OCI-LY7 (cell line): ENCODE measurements at regions not wholly inside any gene's neighbourhood (a gene's known extent, or its start where the extent isn't known, plus 50 kb on each side); places are given as distances from the start of the nearest gene placed in this dataset.

Experiments used
- BruUV-seq: library from RNA; stranded (reverse); fragments of 400-500 nt; replicated peaks from 2 replicates; lab custom pipeline; 2021; lab: Mats Ljungman, UMichigan
- CTCF ChIA-PET: fragments of 300-600 bp; sonication (Branson Sonifier 250); formaldehyde crosslinking; loops from one replicate; lab custom pipeline; 2022; ENCODE audit warnings: antibody characterized with exemption; ENCODE audit not compliant: unreplicated experiment; lab: Charles Lee
- POLR2A ChIA-PET: fragments of 300-600 bp; sonication (Branson Sonifier 250); formaldehyde crosslinking; loops from one replicate; lab custom pipeline; 2022; ENCODE audit warnings: antibody characterized with exemption; lab: Charles Lee
- DNase-seq: peaks from one replicate; pipeline ENCODE4 v3.0.0-alpha.2; 2015; ENCODE audit warnings: low spot score
- H2AFZ ChIP-seq: fragments of 200-600 bp; sonication (generic), shearing (Covaris generic); 2 replicates; pipeline ENCODE4 v1.6.1; 2014; ENCODE audit warnings: mild to moderate bottlenecking, antibody characterized with exemption, low read length, moderate library complexity
- H3K27ac ChIP-seq: fragments of 200-600 bp; sonication (generic); 2 replicates; pipeline ENCODE4 v1.5.1; 2014; ENCODE audit warnings: mixed run types, low read depth, mild to moderate bottlenecking, moderate library complexity, low read length, inconsistent platforms; ENCODE audit not compliant: poor library complexity, severe bottlenecking
- H3K36me3 ChIP-seq: fragments of 200-600 bp; sonication (generic); 2 replicates; pipeline ENCODE4 v1.6.1; 2014; ENCODE audit warnings: mild to moderate bottlenecking, antibody characterized with exemption, low read length, moderate library complexity, mixed read lengths; ENCODE audit not compliant: insufficient read depth
- H3K4me1 ChIP-seq: fragments of 200-600 bp; sonication (generic); 2 replicates; pipeline ENCODE4 v1.5.1; 2014; ENCODE audit warnings: mild to moderate bottlenecking, low read length; ENCODE audit not compliant: insufficient read depth, poor library complexity, severe bottlenecking
- H3K4me2 ChIP-seq: fragments of 200-600 bp; sonication (generic); 2 replicates; pipeline ENCODE4 v1.6.1; 2014; ENCODE audit warnings: mild to moderate bottlenecking, low read length
- H3K4me3 ChIP-seq: fragments of 200-600 bp; sonication (generic); 2 replicates; pipeline ENCODE4 v1.5.1; 2014; ENCODE audit warnings: mild to moderate bottlenecking, low read depth, low read length; ENCODE audit not compliant: poor library complexity, severe bottlenecking
- H3K79me2 ChIP-seq: fragments of 200-600 bp; sonication (generic); 2 replicates; pipeline ENCODE4 v1.6.1; 2016; ENCODE audit warnings: low read depth, mild to moderate bottlenecking, low read length, moderate library complexity, mixed read lengths; ENCODE audit not compliant: insufficient read depth
- H3K9me2 ChIP-seq: fragments of 200-600 bp; sonication (generic); 2 replicates; pipeline ENCODE4 v1.6.1; 2016; ENCODE audit warnings: mild to moderate bottlenecking, low read length, mixed read lengths; ENCODE audit not compliant: insufficient read depth
- H3K9me3 ChIP-seq: fragments of 200-600 bp; sonication (generic); 2 replicates; pipeline ENCODE4 v1.6.1; 2014; ENCODE audit warnings: mild to moderate bottlenecking, mixed run types, low read length, mixed read lengths
- H4K20me1 ChIP-seq: fragments of 200-600 bp; sonication (generic); 2 replicates; pipeline ENCODE4 v1.6.1; 2014; ENCODE audit warnings: mild to moderate bottlenecking, antibody characterized with exemption, low read length, moderate library complexity, mixed read lengths; ENCODE audit not compliant: insufficient read depth
- CTCF ChIP-seq: fragments of 200-600 bp; sonication (generic); conservative IDR thresholded peaks from 2 replicates; pipeline ENCODE4 v1.5.1; 2014; ENCODE audit warnings: mild to moderate bottlenecking, antibody characterized with exemption, low read length, moderate library complexity, mixed read lengths
- EZH2phosphoT487 ChIP-seq: fragments of 200-600 bp; sonication (generic); IDR thresholded peaks from 2 replicates; pipeline ENCODE4 v1.6.1; 2018; ENCODE audit warnings: low read depth, borderline replicate concordance, mild to moderate bottlenecking, mixed run types, antibody characterized with exemption, low read length, moderate library complexity, mixed read lengths
- intact Hi-C: fragments of 100-400 bp; cut with micrococcal nuclease; formaldehyde crosslinking; loops from one replicate; pipeline ENCODE4 v1.10.0; 2022; ENCODE audit not compliant: unreplicated experiment

GRCh38 chr2:7333189-7333765 is 416.1 kb downstream of the RNF144A start:
- Histone ChIP-seq H3K9me2 (no peaks in the 10 kb centered on the region), H3K27ac (no peak overlapping the region), H3K79me2 (no peaks in the 10 kb centered on the region), H3K9me3 (no peaks in the 10 kb centered on the region), H3K4me1 (no peaks in the 10 kb centered on the region), H4K20me1 (no peaks in the 10 kb centered on the region), H2AFZ (no peak overlapping the region), H3K4me3 (no peak overlapping the region), H3K36me3 (no peaks in the 10 kb centered on the region), H3K4me2 (no peak overlapping the region)
- ChIA-PET POLR2A (interaction anchor here (0.7 kb wide), 1 partner anchor 1642 kb away, joined by 3 read pairs; no protein-coding TSS in a partner anchor), CTCF (no interaction called here)
- TF ChIP-seq EZH2phosphoT487 = no peak
- TF ChIP-seq CTCF = no peak
- intact Hi-C loops = no loop called here
- no TSS peak for BruUV-seq
- no peak for DNase-seq

DNA sequence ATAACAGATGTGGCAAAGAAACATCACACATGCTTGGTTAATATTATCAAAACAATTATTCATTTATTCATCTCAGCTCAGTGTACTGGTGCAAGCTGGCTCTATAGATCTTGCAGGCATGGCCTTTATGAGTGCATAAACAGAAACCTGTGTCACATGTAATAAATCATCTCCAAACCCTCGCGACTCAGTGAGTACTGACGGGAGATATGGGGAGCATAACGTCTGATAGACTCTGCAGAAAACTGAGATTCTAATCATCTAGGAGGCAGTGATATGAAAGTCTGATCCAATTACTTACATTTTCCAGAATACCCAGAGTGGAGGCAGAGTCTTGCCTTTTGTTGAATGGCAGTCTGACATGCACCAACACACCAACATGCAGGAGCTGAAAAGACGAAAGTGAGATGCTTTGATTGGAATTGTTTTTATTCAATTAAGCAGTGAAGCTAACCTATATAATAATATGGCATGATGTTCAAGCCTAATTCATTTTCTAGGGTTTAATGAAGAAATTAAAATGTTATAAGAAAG is 416.8 kb downstream of the RNF144A start:
- Histone ChIP-seq H3K4me3 (no peak overlapping the region), H3K36me3 (no peaks in the 10 kb centered on the region), H2AFZ (no peak overlapping the region), H3K9me2 (no peaks in the 10 kb centered on the region), H3K79me2 (no peaks in the 10 kb centered on the region), H3K27ac (no peak overlapping the region), H4K20me1 (no peaks in the 10 kb centered on the region), H3K4me2 (no peak overlapping the region), H3K4me1 (no peaks in the 10 kb centered on the region), H3K9me3 (no peaks in the 10 kb centered on the region)
- BruUV-seq = no TSS peak
- ChIA-PET CTCF (no interaction called here), POLR2A (no interaction called here)
- intact Hi-C loops = no loop called here
- TF ChIP-seq CTCF (no peak), EZH2phosphoT487 (no peak)
- DNase-seq = no peak

GRCh38 chr2:7338961-7339360 is 421.7 kb downstream of the RNF144A start:
- intact Hi-C loops = no loop called here
- H3K4me2 ChIP-seq = no peak overlapping the region
- H3K9me2 ChIP-seq = no peaks in the 10 kb centered on the region
- no peaks in the 10 kb centered on the region for H3K9me3 ChIP-seq
- H3K27ac ChIP-seq = no peak overlapping the region
- no TSS peak for BruUV-seq
- ChIA-PET CTCF (no interaction called here), POLR2A (no interaction called here)
- H3K4me1 ChIP-seq = no peaks in the 10 kb centered on the region
- no peaks in the 10 kb centered on the region for H3K79me2 ChIP-seq
- DNase-seq = no peak
- H4K20me1 ChIP-seq = no peaks in the 10 kb centered on the region
- no peak overlapping the region for H3K4me3 ChIP-seq
- no peak overlapping the region for H2AFZ ChIP-seq
- TF ChIP-seq CTCF (no peak), EZH2phosphoT487 (no peak)
- no peaks in the 10 kb centered on the region for H3K36me3 ChIP-seq
